H9 (cell line): ENCODE measurements at regions not wholly inside any gene's neighbourhood (a gene's known extent, or its start where the extent isn't known, plus 50 kb on each side); places are given as distances from the start of the nearest gene placed in this dataset.

Source experiments
- DNase-seq: peaks from one replicate; pipeline ENCODE4 v3.0.0-alpha.2; 2017
- H2AFZ ChIP-seq: one replicate; pipeline ENCODE4 v1.6.1; 2013; ENCODE audit warnings: mild to moderate bottlenecking, low read length, control low read depth, moderate library complexity
- H2AK5ac ChIP-seq: 2 replicates; pipeline ENCODE4 v1.6.1; 2013; ENCODE audit warnings: low read length, control low read depth, mixed read lengths; ENCODE audit not compliant: insufficient read length
- H2BK120ac ChIP-seq: one replicate; pipeline ENCODE4 v1.6.1; 2013; ENCODE audit warnings: low read depth, mild to moderate bottlenecking, low read length, control low read depth, inconsistent platforms; ENCODE audit not compliant: poor library complexity, severe bottlenecking
- H2BK12ac ChIP-seq: 2 replicates; pipeline ENCODE4 v1.6.1; 2013; ENCODE audit warnings: low read length, control low read depth, mixed read lengths, low read depth; ENCODE audit not compliant: insufficient read length
- H2BK15ac ChIP-seq: 2 replicates; pipeline ENCODE4 v1.6.1; 2013; ENCODE audit warnings: low read depth, low read length, control low read depth
- H2BK20ac ChIP-seq: one replicate; pipeline ENCODE4 v1.6.1; 2013; ENCODE audit warnings: low read depth, mild to moderate bottlenecking, low read length, control low read depth, inconsistent platforms; ENCODE audit not compliant: poor library complexity, severe bottlenecking
- H2BK5ac ChIP-seq: 2 replicates; pipeline ENCODE4 v1.6.1; 2013; ENCODE audit warnings: low read length, control low read depth, mixed read lengths; ENCODE audit not compliant: insufficient read length
- H3K14ac ChIP-seq: 2 replicates; pipeline ENCODE4 v1.6.1; 2013; ENCODE audit warnings: low read length, control low read depth; ENCODE audit not compliant: insufficient read depth
- H3K18ac ChIP-seq: 2 replicates; pipeline ENCODE4 v1.6.1; 2013; ENCODE audit warnings: low read depth, mild to moderate bottlenecking, mixed read lengths, low read length, control low read depth; ENCODE audit not compliant: insufficient read length
- H3K23ac ChIP-seq: 2 replicates; pipeline ENCODE4 v1.6.1; 2013; ENCODE audit warnings: low read length, control low read depth, mixed read lengths, low read depth; ENCODE audit not compliant: insufficient read length
- H3K23me2 ChIP-seq: 2 replicates; pipeline ENCODE4 v1.6.1; 2013; ENCODE audit warnings: low read depth, mild to moderate bottlenecking, mixed read lengths, low read length, control low read depth; ENCODE audit not compliant: insufficient read length, poor library complexity, severe bottlenecking
- H3K27ac ChIP-seq: 2 replicates; pipeline ENCODE4 v1.5.1; 2013; ENCODE audit warnings: low read length, control low read depth, mixed read lengths, low read depth; ENCODE audit not compliant: insufficient read length
- H3K27me3 ChIP-seq: 2 replicates; pipeline ENCODE4 v1.6.1; 2013; ENCODE audit warnings: low read length, control low read depth, inconsistent platforms; ENCODE audit not compliant: insufficient read depth
- H3K4ac ChIP-seq: 2 replicates; pipeline ENCODE4 v1.6.1; 2013; ENCODE audit warnings: low read depth, mild to moderate bottlenecking, control low read depth, inconsistent platforms, low read length, moderate library complexity
- H3K4me1 ChIP-seq: 2 replicates; pipeline ENCODE4 v1.6.1; 2013; ENCODE audit warnings: low read length, control low read depth, inconsistent platforms; ENCODE audit not compliant: insufficient read depth
- H3K4me2 ChIP-seq: 2 replicates; pipeline ENCODE4 v1.6.1; 2013; ENCODE audit warnings: low read length, control low read depth, mixed read lengths; ENCODE audit not compliant: insufficient read length, insufficient read depth
- H3K56ac ChIP-seq: 2 replicates; pipeline ENCODE4 v1.6.1; 2013; ENCODE audit warnings: low read depth, mild to moderate bottlenecking, mixed read lengths, low read length, control low read depth; ENCODE audit not compliant: insufficient read length
- H3K79me1 ChIP-seq: 2 replicates; pipeline ENCODE4 v1.6.1; 2013; ENCODE audit warnings: low read depth, mild to moderate bottlenecking, moderate library complexity, low read length, control low read depth, inconsistent platforms; ENCODE audit not compliant: insufficient read depth, poor library complexity, severe bottlenecking
- H3K79me2 ChIP-seq: 2 replicates; pipeline ENCODE4 v1.6.1; 2013; ENCODE audit warnings: low read length, control low read depth, inconsistent platforms; ENCODE audit not compliant: insufficient read depth
- H3K9ac ChIP-seq: 2 replicates; pipeline ENCODE4 v1.6.1; 2013; ENCODE audit warnings: low read length, control low read depth, mixed read lengths; ENCODE audit not compliant: insufficient read length; ENCODE audit errors: extremely low read depth
- H3K9me3 ChIP-seq: one replicate; pipeline ENCODE4 v1.6.1; 2013; ENCODE audit warnings: low read depth, low read length, inconsistent platforms; ENCODE audit not compliant: control insufficient read depth
- H3T11ph ChIP-seq: one replicate; pipeline ENCODE4 v1.6.1; 2013; ENCODE audit warnings: mild to moderate bottlenecking, low read length, control low read depth, inconsistent platforms
- H4K20me1 ChIP-seq: one replicate; pipeline ENCODE4 v1.6.1; 2013; ENCODE audit not compliant: control insufficient read depth, insufficient read length, insufficient read depth
- H4K5ac ChIP-seq: 2 replicates; pipeline ENCODE4 v1.6.1; 2013; ENCODE audit warnings: low read depth, mild to moderate bottlenecking, mixed read lengths, low read length, control low read depth; ENCODE audit not compliant: insufficient read length
- H4K8ac ChIP-seq: replicated peaks from 2 replicates; pipeline ENCODE4 v1.6.1; 2013; ENCODE audit warnings: low read length, control low read depth, mixed read lengths, low read depth; ENCODE audit not compliant: insufficient read length
- H4K91ac ChIP-seq: 2 replicates; pipeline ENCODE4 v1.6.1; 2013; ENCODE audit warnings: low read depth, mild to moderate bottlenecking, moderate library complexity, mixed read lengths, low read length, control low read depth; ENCODE audit not compliant: insufficient read length
- H3K27ac Mint-ChIP-seq, 3 experiments: 2 replicates in 2 of 3; 3 replicates in 1 of 3; pipeline ENCODE4 v1.8.0; 2020 to 2021; ENCODE audit warnings: mixed read lengths in 3 of 3, mild to moderate bottlenecking in 1 of 3, moderate library complexity in 1 of 3
- H3K27me3 Mint-ChIP-seq: 2 replicates; pipeline ENCODE4 v1.8.0; 2021; ENCODE audit warnings: low read depth, mild to moderate bottlenecking, moderate library complexity, mixed read lengths
- H3K36me3 Mint-ChIP-seq, 3 experiments: 2 replicates in 2 of 3; 3 replicates in 1 of 3; pipeline ENCODE4 v1.8.0; 2020 to 2021; ENCODE audit warnings: low read depth in 3 of 3, mixed read lengths in 3 of 3; ENCODE audit not compliant: insufficient read depth in 1 of 3
- H3K4me1 Mint-ChIP-seq, 2 experiments: 2 replicates each; pipeline ENCODE4 v1.8.0; 2020; ENCODE audit warnings: mixed read lengths in 2 of 2
- H3K4me3 Mint-ChIP-seq, 2 experiments: 2 replicates in 1 of 2; 3 replicates in 1 of 2; pipeline ENCODE4 v1.8.0; 2020 to 2021; ENCODE audit warnings: mild to moderate bottlenecking in 2 of 2, mixed read lengths in 2 of 2, moderate library complexity in 1 of 2
- H3K9me3 Mint-ChIP-seq, 2 experiments: 2 replicates in 1 of 2; 3 replicates in 1 of 2; pipeline ENCODE4 v1.8.0; 2020; ENCODE audit warnings: mild to moderate bottlenecking in 2 of 2, mixed read lengths in 2 of 2, moderate library complexity in 1 of 2
- CTCF ChIP-seq: fragments of 200-600 bp; sonication (generic); conservative IDR thresholded peaks from 3 replicates; pipeline ENCODE4 v1.8.0; 2021; ENCODE audit warnings: antibody characterized with exemption, mild to moderate bottlenecking
- WGBS: extraction: QIAGEN DNeasy Blood & Tissue Kit; methylation state at CpG from one replicate; pipeline ENCODE4 v1.1.7; 2013; ENCODE audit warnings: missing lambda C conversion rate, low lambda C conversion rate, mixed read lengths; ENCODE audit not compliant: insufficient read length; ENCODE audit errors: extremely low coverage; 5-methylcytosine and 5-hydroxymethylcytosine counted together

GRCh38 chr1:193754151-193754550 is 567.7 kb upstream of the B3GALT2 start:
- no peaks in the 10 kb centered on the region for H3K79me2 ChIP-seq
- no peaks in the 10 kb centered on the region for H3K23me2 ChIP-seq
- H2AFZ ChIP-seq = no peak overlapping the region
- no peak overlapping the region for H3K56ac ChIP-seq
- H2BK120ac ChIP-seq = no peak overlapping the region
- no peaks in the 10 kb centered on the region for H3K4me1 ChIP-seq
- H2AK5ac ChIP-seq = no peak overlapping the region
- no peak overlapping the region for H3K14ac ChIP-seq
- Mint-ChIP-seq H3K36me3 (peaks cover 3 to 4% (median 3%) of the 10 kb centered on the region in 3 experiments; a peak in 3 of 7 replicates), H3K4me1 (peaks cover 9 to 13% of the 10 kb centered on the region in 2 experiments), H3K4me3 (no peak overlapping the region), H3K27ac (no peak overlapping the region), H3K27me3 (peaks cover 3% of the 10 kb centered on the region), H3K9me3 (peaks cover 4 to 7% of the 10 kb centered on the region in 2 experiments; a peak in 3 of 5 replicates)
- no peak overlapping the region for H2BK12ac ChIP-seq
- DNase-seq = no peak
- no peak overlapping the region for H4K91ac ChIP-seq
- no peak overlapping the region for H3K18ac ChIP-seq
- H3K4me2 ChIP-seq = no peak overlapping the region
- H3T11ph ChIP-seq = no peak overlapping the region
- H3K4ac ChIP-seq = no peak overlapping the region
- H2BK15ac ChIP-seq = no peak overlapping the region
- no peaks in the 10 kb centered on the region for H3K79me1 ChIP-seq
- H3K9me3 ChIP-seq = no peaks in the 10 kb centered on the region
- H3K23ac ChIP-seq = no peak overlapping the region
- no peak overlapping the region for H4K5ac ChIP-seq
- no peaks in the 10 kb centered on the region for H3K27me3 ChIP-seq
- TF ChIP-seq CTCF = no peak
- WGBS = no CpG with 5 or more reads among the region's 2 CpGs
- H3K27ac ChIP-seq = no peak overlapping the region
- no peak overlapping the region for H2BK5ac ChIP-seq
- H2BK20ac ChIP-seq = no peak overlapping the region
- H4K8ac ChIP-seq = no peak overlapping the region
- no peaks in the 10 kb centered on the region for H4K20me1 ChIP-seq
- no peak overlapping the region for H3K9ac ChIP-seq
